ENCODE measurements at regions not wholly inside any gene's neighbourhood (a gene's known extent, or its start where the extent isn't known, plus 50 kb on each side); places are given as distances from the start of the nearest gene placed in this dataset.

DNA sequence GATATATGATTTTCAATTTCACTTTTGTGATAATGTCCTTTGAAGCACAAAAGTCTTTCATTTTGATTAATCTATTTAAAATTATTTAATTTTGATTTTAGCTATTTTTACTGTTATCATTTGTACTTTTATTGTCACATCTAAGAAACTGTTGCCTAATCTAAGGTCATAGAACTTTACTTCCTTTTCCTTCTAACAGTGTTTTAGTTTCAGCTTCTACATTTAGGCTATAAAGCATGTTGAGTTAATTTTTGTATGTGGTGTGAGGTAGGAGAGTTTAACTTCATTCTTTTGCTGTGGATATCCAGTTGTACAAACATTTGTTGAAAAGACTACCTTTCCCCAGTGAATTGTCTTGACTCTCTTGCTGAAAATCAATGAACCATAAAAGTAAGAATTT, 204.5 kb downstream of the TM2D1 start:
- no peak for DNase-seq

DNA sequence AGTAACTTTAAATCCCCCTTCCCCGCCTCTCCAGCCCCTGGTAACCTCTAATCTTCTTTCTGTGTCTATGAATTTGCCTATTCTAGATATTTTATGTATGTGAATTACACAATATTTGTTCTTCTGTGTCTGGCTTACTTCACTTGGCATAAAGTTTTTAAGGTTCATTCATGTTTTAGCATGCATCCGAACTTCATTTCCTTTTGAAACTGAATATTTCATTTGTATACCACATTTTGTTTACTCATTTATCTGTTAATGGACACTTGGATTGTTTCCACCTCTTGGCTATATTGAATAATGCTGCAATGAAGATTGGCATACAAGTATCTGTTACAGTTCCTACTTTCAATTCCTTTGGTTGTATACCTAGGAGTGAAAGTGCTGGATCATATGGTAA, 205.3 kb downstream of the TM2D1 start:
- no peak for DNase-seq

DNA sequence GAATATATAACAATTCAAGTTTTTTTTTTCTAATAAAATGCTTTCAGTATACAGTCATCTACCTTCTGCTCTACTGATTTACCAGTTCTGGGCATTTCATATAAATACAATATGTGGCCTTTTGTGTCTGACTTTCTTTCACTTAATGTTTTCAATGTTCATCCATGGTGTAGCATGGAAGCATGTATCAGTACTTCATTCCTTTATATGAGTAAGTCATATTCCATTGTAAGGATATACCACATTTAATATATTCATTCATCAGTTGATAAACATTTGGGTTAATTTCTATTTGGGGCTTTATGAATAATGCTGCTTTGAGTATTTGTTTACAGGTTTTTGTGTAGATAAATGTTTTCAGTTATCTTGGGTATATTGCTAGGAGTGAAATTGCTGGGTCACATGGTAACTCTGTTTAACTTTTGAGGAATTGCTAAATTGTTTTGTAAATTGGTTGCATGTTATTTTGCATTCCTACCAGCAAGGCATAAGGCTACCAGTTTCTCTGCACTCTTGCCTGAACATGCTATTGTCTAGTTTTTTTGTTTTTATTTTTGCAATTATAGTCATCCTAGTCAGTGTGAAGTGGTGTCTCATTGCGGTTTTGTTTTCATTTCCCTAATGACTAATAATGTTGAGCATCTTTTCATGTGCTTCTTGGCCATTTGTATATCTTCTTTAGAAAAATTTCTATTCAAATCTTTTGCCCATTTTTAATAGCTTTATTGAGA, 206.1 kb downstream of the TM2D1 start:
- no peak for DNase-seq

DNA sequence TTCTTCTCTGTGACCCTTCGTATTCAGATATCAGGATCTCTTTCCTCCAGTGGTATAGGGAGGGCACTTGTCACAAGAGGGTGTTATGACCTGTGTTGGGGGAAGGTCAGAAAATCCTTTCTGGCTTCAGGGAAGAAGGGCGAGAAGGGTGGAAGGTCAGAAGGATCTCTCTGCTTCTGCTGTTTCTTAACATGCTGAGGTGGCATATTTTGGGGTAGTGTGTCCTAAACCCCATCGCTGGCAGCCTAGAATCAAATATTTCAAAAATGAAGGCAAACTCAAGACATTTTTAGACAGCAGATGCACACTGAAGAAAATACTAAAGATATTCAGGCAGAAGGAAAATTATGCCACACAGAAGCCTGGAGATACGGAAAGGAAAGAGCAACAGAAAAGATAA, 207.6 kb downstream of the TM2D1 start:
- DNase-seq, result no peak

DNA sequence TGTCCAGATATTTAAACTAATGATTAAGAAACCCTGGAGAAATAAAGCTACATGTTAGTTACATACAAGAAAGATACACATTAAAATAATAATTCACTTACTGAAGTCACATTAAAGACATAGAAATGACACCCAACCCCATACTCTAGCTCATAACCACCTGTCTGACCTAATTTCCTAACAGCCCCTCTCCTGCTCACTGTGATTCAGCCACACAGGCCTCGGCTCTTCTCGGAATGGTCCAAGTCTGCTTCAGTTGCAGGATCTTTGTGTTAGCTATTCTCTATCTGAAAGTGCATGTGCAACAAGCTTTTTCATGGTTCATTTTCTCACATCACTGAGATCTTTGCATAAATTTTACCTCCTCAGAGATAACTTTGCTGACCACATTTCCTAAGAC, 209.8 kb downstream of the TM2D1 start:
- no peak for DNase-seq

All from T1000 (cell line).